ENCODE measurements at regions not wholly inside any gene's neighbourhood (a gene's known extent, or its start where the extent isn't known, plus 50 kb on each side); places are given as distances from the start of the nearest gene placed in this dataset.
"Not testable (repeated sequence)": the region's sequence is repeated elsewhere in the genome, so short reads cannot be mapped to it uniquely, and the experiment has no call there.

GRCh38 chr5:30436691-30437090 lies 756.8 kb upstream of the CDH6 start:
- Histone ChIP-seq H3K9ac (ENCODE audit: extremely low read depth, insufficient read length, low read length) (no peak overlapping the region), H2BK120ac (ENCODE audit: low read depth, low read length, poor library complexity, severe bottlenecking) (no peak overlapping the region), H2BK5ac (ENCODE audit: insufficient read length, low read length) (no peak overlapping the region), H4K20me1 (ENCODE audit: control insufficient read depth, insufficient read depth, insufficient read length) (no peaks in the 10 kb centered on the region), H3K4me1 (ENCODE audit: insufficient read depth, low read length) (no peaks in the 10 kb centered on the region; the same call in 1 of the 2 replicates), H3K18ac (ENCODE audit: insufficient read length, low read depth, low read length) (no peak overlapping the region), H4K5ac (ENCODE audit: insufficient read length, low read depth, low read length) (no peak overlapping the region), H2BK15ac (ENCODE audit: low read depth, low read length) (no peak overlapping the region), H3K27me3 (ENCODE audit: insufficient read depth, low read length) (no peaks in the 10 kb centered on the region), H3K4ac (ENCODE audit: low read depth, low read length) (no peak overlapping the region), H3K9me3 (ENCODE audit: control insufficient read depth, low read depth, low read length) (no peaks in the 10 kb centered on the region), H3K56ac (ENCODE audit: insufficient read length, low read depth, low read length) (no peak overlapping the region), H3K23ac (ENCODE audit: insufficient read length, low read depth, low read length) (no peak overlapping the region), H3K14ac (ENCODE audit: insufficient read depth, low read length) (no peak overlapping the region), H3K4me2 (ENCODE audit: insufficient read depth, insufficient read length, low read length) (no peak overlapping the region), H2BK20ac (ENCODE audit: low read depth, low read length, poor library complexity, severe bottlenecking) (no peak overlapping the region), H3K79me1 (ENCODE audit: insufficient read depth, low read depth, low read length, poor library complexity, severe bottlenecking) (no peaks in the 10 kb centered on the region), H3K79me2 (ENCODE audit: insufficient read depth, low read length) (no peaks in the 10 kb centered on the region), H2BK12ac (ENCODE audit: insufficient read length, low read depth, low read length) (no peak overlapping the region), H3T11ph (ENCODE audit: low read length) (no peak overlapping the region), H4K8ac (replicated peaks; ENCODE audit: insufficient read length, low read depth, low read length) (no peak overlapping the region), H3K23me2 (ENCODE audit: insufficient read length, low read depth, low read length, poor library complexity, severe bottlenecking) (no peaks in the 10 kb centered on the region), H2AK5ac (ENCODE audit: insufficient read length, low read length) (no peak overlapping the region), H3K27ac (ENCODE audit: insufficient read length, low read depth, low read length) (no peak overlapping the region), H2AFZ (ENCODE audit: low read length) (no peak overlapping the region), H4K91ac (ENCODE audit: insufficient read length, low read depth, low read length) (no peak overlapping the region)
- H3K27me3 Mint-ChIP-seq (ENCODE audit: low read depth): no peaks in the 10 kb centered on the region
- peaks cover 9 to 12% of the 10 kb centered on the region in 2 experiments; a peak in 4 of 5 replicates for H3K9me3 Mint-ChIP-seq
- H3K27ac Mint-ChIP-seq: no peak overlapping the region; a peak in 2 of 7 replicates
- H3K4me1 Mint-ChIP-seq: peaks cover 3 to 4% of the 10 kb centered on the region in 2 experiments; a peak in 3 of 4 replicates
- no peak for TF ChIP-seq CTCF (conservative IDR thresholded peaks at IDR 0.05)
- DNase-seq: no peak
- peaks cover 2 to 8% (median 8%) of the 10 kb centered on the region in 3 experiments; a peak in 5 of 7 replicates for H3K36me3 Mint-ChIP-seq (ENCODE audit: insufficient read depth in 1 of 3, low read depth in 3 of 3)
- no peak overlapping the region for H3K4me3 Mint-ChIP-seq
- WGBS (ENCODE audit: extremely low coverage, insufficient read length, low lambda C conversion rate): no CpG with 5 or more reads among the region's 3 CpGs

GRCh38 chr5:30428866-30429407 lies 764.5 kb upstream of the CDH6 start:
- Mint-ChIP-seq H3K27ac (peak overlapping the region in 1 of 3 experiments; percentile 97; a peak in 2 of 7 replicates), H3K36me3 (ENCODE audit: insufficient read depth in 1 of 3, low read depth in 3 of 3) (peaks cover 1 to 16% (median 2%) of the 10 kb centered on the region in 3 experiments; a peak in 5 of 7 replicates), H3K4me3 (peak overlapping the region; percentile 78 to 85), H3K9me3 (peaks cover 7 to 13% of the 10 kb centered on the region in 2 experiments), H3K4me1 (peaks cover 8 to 12% of the 10 kb centered on the region in 2 experiments)
- not testable (repeated sequence) for H3K4ac ChIP-seq (ENCODE audit: low read depth, low read length); H3K9me3 ChIP-seq (ENCODE audit: control insufficient read depth, low read depth, low read length); H4K91ac ChIP-seq (ENCODE audit: insufficient read length, low read depth, low read length); H4K20me1 ChIP-seq (ENCODE audit: control insufficient read depth, insufficient read depth, insufficient read length); H3K56ac ChIP-seq (ENCODE audit: insufficient read length, low read depth, low read length); H3K27me3 ChIP-seq (ENCODE audit: insufficient read depth, low read length); H3K27ac ChIP-seq (ENCODE audit: insufficient read length, low read depth, low read length); H3K79me1 ChIP-seq (ENCODE audit: insufficient read depth, low read depth, low read length, poor library complexity, severe bottlenecking); H4K8ac ChIP-seq (replicated peaks; ENCODE audit: insufficient read length, low read depth, low read length); H3K27me3 Mint-ChIP-seq (ENCODE audit: low read depth); H3K79me2 ChIP-seq (ENCODE audit: insufficient read depth, low read length); H2BK12ac ChIP-seq (ENCODE audit: insufficient read length, low read depth, low read length); H3K23me2 ChIP-seq (ENCODE audit: insufficient read length, low read depth, low read length, poor library complexity, severe bottlenecking); H2BK5ac ChIP-seq (ENCODE audit: insufficient read length, low read length); H2BK120ac ChIP-seq (ENCODE audit: low read depth, low read length, poor library complexity, severe bottlenecking); H3K23ac ChIP-seq (ENCODE audit: insufficient read length, low read depth, low read length); H3T11ph ChIP-seq (ENCODE audit: low read length); H3K4me1 ChIP-seq (ENCODE audit: insufficient read depth, low read length); H2BK20ac ChIP-seq (ENCODE audit: low read depth, low read length, poor library complexity, severe bottlenecking); H2AK5ac ChIP-seq (ENCODE audit: insufficient read length, low read length); H2BK15ac ChIP-seq (ENCODE audit: low read depth, low read length)
- H4K5ac ChIP-seq (ENCODE audit: insufficient read length, low read depth, low read length): peak overlapping the region; percentile 83
- DNase-seq: peak; percentile 46
- no CpG with 5 or more reads among the region's 20 CpGs for WGBS (ENCODE audit: extremely low coverage, insufficient read length, low lambda C conversion rate)
- peak overlapping the region; percentile 69 for H3K4me2 ChIP-seq (ENCODE audit: insufficient read depth, insufficient read length, low read length)
- peak overlapping the region; percentile 97; the same call in 1 of the 2 replicates for H3K14ac ChIP-seq (ENCODE audit: insufficient read depth, low read length)
- H3K18ac ChIP-seq (ENCODE audit: insufficient read length, low read depth, low read length): peak overlapping the region; percentile 87
- H3K9ac ChIP-seq (ENCODE audit: extremely low read depth, insufficient read length, low read length): peak overlapping the region; percentile 50
- H2AFZ ChIP-seq (ENCODE audit: low read length): peak overlapping the region; percentile 27

Data from H9 (cell line).